DMS 273 (cell line): ENCODE measurements at regions not wholly inside any gene's neighbourhood (a gene's known extent, or its start where the extent isn't known, plus 50 kb on each side); places are given as distances from the start of the nearest gene placed in this dataset.
"Not testable (repeated sequence)": the region's sequence is repeated elsewhere in the genome, so short reads cannot be mapped to it uniquely, and the experiment has no call there.

Source experiments
- DNase-seq: peaks from one replicate; lab custom pipeline; 2025; ENCODE audit not compliant: unreplicated experiment; lab: John Stamatoyannopoulos, UW

GRCh38 chr1:228891272-228892034 is 156.2 kb downstream of the RHOU start:
- DNase-seq: no peak

GRCh38 chr1:228892200-228892599 is 156.9 kb downstream of the RHOU start:
- not testable (repeated sequence) for DNase-seq

- DNase-seq: no peak
These were observed 159.2 kb downstream of the RHOU start for GRCh38 chr1:228894442-228894989.

GRCh38 chr1:228897901-228898300 is 162.6 kb downstream of the RHOU start:
- no peak for DNase-seq

- no peak for DNase-seq
These were observed 163.3 kb downstream of the RHOU start for GRCh38 chr1:228898582-228898992.

GRCh38 chr1:228899421-228899956 is 164.2 kb downstream of the RHOU start:
- DNase-seq: no peak

GRCh38 chr1:228900099-228900885 is 165.0 kb downstream of the RHOU start:
- no peak for DNase-seq

- no peak for DNase-seq
These were observed 165.7 kb downstream of the RHOU start for GRCh38 chr1:228900886-228901392.

GRCh38 chr1:228901936-228902681 is 166.8 kb downstream of the RHOU start:
- DNase-seq: no peak

- peak; percentile 89 for DNase-seq
These were observed 167.6 kb downstream of the RHOU start for GRCh38 chr1:228902781-228903433.

GRCh38 chr1:228903434-228904071 is 168.3 kb downstream of the RHOU start:
- peak; percentile 19 for DNase-seq

- DNase-seq: no peak
These were observed 168.9 kb downstream of the RHOU start for GRCh38 chr1:228904222-228904621.

- DNase-seq: no peak
These were observed 170.4 kb downstream of the RHOU start for GRCh38 chr1:228905701-228906101.

- no peak for DNase-seq
These were observed 171.1 kb downstream of the RHOU start for GRCh38 chr1:228906223-228906860.

- DNase-seq: no peak
These were observed 176.2 kb downstream of the RHOU start for GRCh38 chr1:228911225-228912210.

- no peak for DNase-seq
These were observed 178.5 kb downstream of the RHOU start for GRCh38 chr1:228913626-228914414.

- no peak for DNase-seq
These were observed 179.4 kb downstream of the RHOU start for GRCh38 chr1:228914700-228915099.
